Mucosa of descending colon (tissue), 3 donors: ENCODE measurements at regions not wholly inside any gene's neighbourhood (a gene's known extent, or its start where the extent isn't known, plus 50 kb on each side); places are given as distances from the start of the nearest gene placed in this dataset.

Source experiments
- ATAC-seq: fragments of 200-7000 bp; cut with Tn5 transposase; one replicate; pipeline ENCODE4 v1.9.1; 2020; ENCODE audit warnings: mild to moderate bottlenecking, moderate library complexity
- DNase-seq, 3 donors: peaks; one replicate each; pipeline ENCODE4 v3.0.0-alpha.2; 2020
- H3K36me3 ChIP-seq: fragments of 200-600 bp; one replicate; pipeline ENCODE4 v1.8.0; 2021; ENCODE audit warnings: low read depth, mild to moderate bottlenecking
- H3K4me1 ChIP-seq: fragments of 200-600 bp; one replicate; pipeline ENCODE4 v1.8.0; 2021; ENCODE audit warnings: low read depth, mild to moderate bottlenecking
- H3K4me3 ChIP-seq: fragments of 200-600 bp; one replicate; pipeline ENCODE4 v1.8.0; 2021; ENCODE audit warnings: mild to moderate bottlenecking
- H3K9me3 ChIP-seq: fragments of 200-600 bp; one replicate; pipeline ENCODE4 v1.8.0; 2021; ENCODE audit warnings: mild to moderate bottlenecking
- CTCF ChIP-seq: fragments of 200-600 bp; IDR thresholded peaks from one replicate; pipeline ENCODE4 v1.8.0; 2022; ENCODE audit warnings: antibody characterized with exemption, mild to moderate bottlenecking
- intact Hi-C, 2 donors: fragments of 100-400 bp; cut with DNase I in 1 of 2; cut with micrococcal nuclease in 1 of 2; formaldehyde crosslinking; loops; one replicate each; pipeline versions ENCODE4 v1.11.0 to v1.11.1; 2022; cut with DNase I, micrococcal nuclease
- donor health status: DM: no; HTN: no; CAD: no; lungs with moderate emphysema.
- donor health status: DM: no; HTN: no; CAD: no.
- donor health status: DM: no; HTN: yes; CAD: no.

- TF ChIP-seq CTCF, result no peak
- ATAC-seq (no peak), DNase-seq (no peak)
- Histone ChIP-seq H3K4me3 (no peak overlapping the region), H3K4me1 (no peaks in the 10 kb centered on the region), H3K9me3 (peaks cover 47% of the 10 kb centered on the region), H3K36me3 (no peaks in the 10 kb centered on the region)
- intact Hi-C loops, result no loop called here
Observed at GRCh38 chr7:68504716-68505115, 1093.6 kb upstream of the AUTS2 start.

GRCh38 chr7:68505721-68506120 lies 1092.6 kb upstream of the AUTS2 start:
- ATAC-seq (no peak), DNase-seq (no peak)
- intact Hi-C loops, result no loop called here
- Histone ChIP-seq H3K4me1 (no peaks in the 10 kb centered on the region), H3K36me3 (no peaks in the 10 kb centered on the region), H3K9me3 (peaks cover 51% of the 10 kb centered on the region), H3K4me3 (no peak overlapping the region)
- TF ChIP-seq CTCF, result no peak

GRCh38 chr7:68507668-68508067 lies 1090.6 kb upstream of the AUTS2 start:
- ATAC-seq (no peak), DNase-seq (no peak)
- Histone ChIP-seq H3K36me3 (no peaks in the 10 kb centered on the region), H3K4me3 (no peak overlapping the region), H3K9me3 (peaks cover 49% of the 10 kb centered on the region), H3K4me1 (no peaks in the 10 kb centered on the region)
- no peak for TF ChIP-seq CTCF
- intact Hi-C loops, result no loop called here

GRCh38 chr7:68509054-68509453 lies 1089.2 kb upstream of the AUTS2 start:
- intact Hi-C loops, result no loop called here
- no peak for DNase-seq
- H3K36me3 ChIP-seq, result no peaks in the 10 kb centered on the region
- ATAC-seq, result no peak
- no peak for TF ChIP-seq CTCF
- peaks cover 43% of the 10 kb centered on the region for H3K9me3 ChIP-seq
- no peak overlapping the region for H3K4me3 ChIP-seq
- no peaks in the 10 kb centered on the region for H3K4me1 ChIP-seq

GRCh38 chr7:68509603-68510002 lies 1088.7 kb upstream of the AUTS2 start:
- Histone ChIP-seq H3K9me3 (peaks cover 38% of the 10 kb centered on the region), H3K36me3 (no peaks in the 10 kb centered on the region), H3K4me1 (no peaks in the 10 kb centered on the region), H3K4me3 (no peak overlapping the region)
- no peak for ATAC-seq
- TF ChIP-seq CTCF, result no peak
- intact Hi-C loops, result no loop called here
- DNase-seq, result no peak

- Histone ChIP-seq H3K4me1 (no peaks in the 10 kb centered on the region), H3K4me3 (no peak overlapping the region), H3K36me3 (no peaks in the 10 kb centered on the region), H3K9me3 (peaks cover 31% of the 10 kb centered on the region)
- TF ChIP-seq CTCF, result no peak
- ATAC-seq (no peak), DNase-seq (no peak)
- intact Hi-C loops, result no loop called here
Observed at GRCh38 chr7:68511281-68511680, 1087.0 kb upstream of the AUTS2 start.
